Lower leg skin (tissue), 4 donors: ENCODE measurements at regions not wholly inside any gene's neighbourhood (a gene's known extent, or its start where the extent isn't known, plus 50 kb on each side); places are given as distances from the start of the nearest gene placed in this dataset.

Experiments
- DNase-seq, 2 donors: peaks; one replicate each; pipeline ENCODE4 v3.0.0-alpha.2; 2019; ENCODE audit warnings: low spot score in 2 of 2
- H3K4me3 ChIP-seq: fragments of 200-600 bp; sonication (generic); 2 replicates; pipeline ENCODE4 v1.5.1; 2017; ENCODE audit warnings: mild to moderate bottlenecking, low read depth; ENCODE audit not compliant: poor library complexity, severe bottlenecking
- CTCF ChIP-seq, 3 donors: fragments of 450-650 bp; IDR thresholded peaks; one replicate each; pipeline ENCODE4 v1.5.1; 2016; ENCODE audit warnings: antibody characterized with exemption in 3 of 3, mild to moderate bottlenecking in 3 of 3, moderate library complexity in 2 of 3
- POLR2A ChIP-seq, 2 donors: fragments of 450-650 bp; IDR thresholded peaks; one replicate each; pipeline ENCODE4 v1.6.1; 2016 to 2017; ENCODE audit warnings: antibody characterized with exemption in 2 of 2, mild to moderate bottlenecking in 1 of 2, moderate library complexity in 1 of 2
- WGBS, 2 donors: methylation state at CpG; one replicate each; pipeline ENCODE4 v1.1.5; 2018; 5-methylcytosine and 5-hydroxymethylcytosine counted together
- intact Hi-C: fragments of 100-400 bp; cut with DNase I; formaldehyde crosslinking; loops from one replicate; pipeline ENCODE4 v1.15.0; 2023; ENCODE audit warnings: low total_unique reads

GRCh38 chr12:17084831-17085230, 478.9 kb upstream of the LMO3 start:
- no peak for DNase-seq
- TF ChIP-seq CTCF (IDR thresholded peaks at IDR 0.05): no peak
- no peak for TF ChIP-seq POLR2A (IDR thresholded peaks at IDR 0.05)
- intact Hi-C loops: no loop called here
- no peak overlapping the region for H3K4me3 ChIP-seq

DNA sequence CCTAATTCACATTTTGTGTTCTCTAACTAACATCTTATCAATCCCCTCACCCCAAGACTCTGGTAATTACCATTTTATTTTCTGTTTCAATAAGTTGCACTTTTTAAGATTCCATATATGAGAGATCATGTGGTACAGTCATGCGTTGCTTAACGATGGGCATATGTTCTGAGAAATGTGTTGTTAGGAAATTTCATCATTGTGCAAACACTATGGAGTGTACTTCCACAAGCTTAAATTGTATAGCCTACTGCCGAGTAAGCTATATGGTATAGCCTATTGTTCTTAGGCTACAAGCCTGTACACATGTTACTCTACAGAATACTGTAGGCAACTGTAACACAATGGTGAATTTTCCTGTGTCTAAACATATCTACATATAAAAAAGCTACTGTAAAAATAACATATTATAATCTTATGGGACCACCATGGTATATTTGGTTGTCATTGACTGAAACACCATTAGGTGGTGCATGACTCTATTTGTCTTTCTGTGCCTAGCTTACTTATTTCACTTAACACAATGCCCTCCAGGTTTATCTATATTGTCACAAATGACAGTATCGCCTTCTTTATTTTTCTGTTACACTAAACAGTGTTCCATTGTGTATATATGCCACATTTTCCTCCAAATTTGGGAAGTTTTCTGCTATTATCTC, 473.4 kb upstream of the LMO3 start:
- WGBS, 2 donors: 80 to 82% methylated on average over 4 of the region's 4 CpGs

DNA sequence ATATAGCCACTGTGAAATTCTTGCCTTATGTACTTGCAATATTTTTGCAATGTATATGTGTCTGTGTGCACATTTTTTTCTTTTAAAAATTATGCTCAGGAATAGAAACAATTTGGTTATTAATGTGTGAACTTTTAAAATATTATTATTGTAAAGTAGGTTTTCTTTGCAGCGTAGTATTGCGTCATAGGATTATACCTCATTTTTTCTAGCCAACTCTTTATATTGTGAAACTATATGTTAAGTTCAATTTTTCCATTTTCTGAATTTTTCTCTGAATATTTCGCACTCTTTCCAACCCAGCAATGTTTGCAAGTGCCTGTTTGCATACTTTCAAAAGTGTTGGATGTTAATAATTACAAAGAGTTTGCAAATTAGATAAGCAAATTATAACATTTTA, 471.6 kb upstream of the LMO3 start:
- intact Hi-C loops: no loop called here
- DNase-seq: no peak
- TF ChIP-seq CTCF (IDR thresholded peaks at IDR 0.05) (no peak), POLR2A (IDR thresholded peaks at IDR 0.05) (no peak)
- WGBS, 2 donors: 93% methylated on average over 3 of the region's 3 CpGs
- no peak overlapping the region for H3K4me3 ChIP-seq

More for the DNA sequence above, 473.4 kb upstream of the LMO3 start:
- H3K4me3 ChIP-seq: no peak overlapping the region
- TF ChIP-seq CTCF (IDR thresholded peaks at IDR 0.05) (no peak), POLR2A (IDR thresholded peaks at IDR 0.05) (no peak)
- DNase-seq: no peak
- intact Hi-C loops: no loop called here

- intact Hi-C loops: no loop called here
- TF ChIP-seq POLR2A (IDR thresholded peaks at IDR 0.05): no peak
- no peak for TF ChIP-seq CTCF (IDR thresholded peaks at IDR 0.05)
- no peak for DNase-seq
- no peak overlapping the region for H3K4me3 ChIP-seq
Measured at GRCh38 chr12:17076811-17077210, 470.8 kb upstream of the LMO3 start.

DNA sequence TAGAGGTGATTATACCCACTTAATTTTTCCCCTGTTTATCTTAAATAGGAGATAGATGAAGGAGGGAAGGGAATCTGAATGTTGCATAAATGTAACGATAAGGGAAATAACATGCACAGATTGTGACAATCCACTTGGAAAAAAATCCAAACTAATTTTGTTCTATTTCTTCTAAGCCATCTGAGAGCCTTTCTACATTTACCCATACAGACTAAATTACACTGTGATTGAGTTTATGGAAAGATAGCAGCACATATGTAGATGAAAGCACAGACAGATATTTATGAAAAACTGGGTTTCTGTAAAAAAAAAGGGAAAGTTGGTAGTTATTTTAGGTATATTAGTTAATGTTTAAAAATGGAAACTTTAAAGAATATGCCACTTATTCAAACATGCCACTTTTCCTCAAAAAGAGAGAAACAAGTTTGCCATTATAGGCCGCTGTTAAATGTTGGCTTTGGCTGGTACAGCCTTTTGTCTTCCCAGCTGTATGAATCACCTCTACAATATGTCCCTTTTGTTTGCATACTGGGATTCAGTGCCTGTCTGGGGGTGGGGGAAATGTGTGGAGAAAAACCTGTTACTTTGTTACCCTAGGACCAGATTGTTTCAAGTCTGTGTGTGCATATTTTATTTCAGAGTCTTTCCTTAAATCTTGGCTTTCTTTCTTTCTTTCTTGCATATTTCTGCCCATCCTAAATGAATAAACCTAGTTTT, 470.2 kb upstream of the LMO3 start:
- WGBS, 2 donors: 84 to 86% methylated on average over 2 of the region's 2 CpGs
- no peak overlapping the region for H3K4me3 ChIP-seq
- no peak for DNase-seq
- TF ChIP-seq POLR2A (IDR thresholded peaks at IDR 0.05) (no peak), CTCF (IDR thresholded peaks at IDR 0.05) (no peak)
- intact Hi-C loops: no loop called here

- no peak for TF ChIP-seq CTCF (IDR thresholded peaks at IDR 0.05)
- TF ChIP-seq POLR2A (IDR thresholded peaks at IDR 0.05): no peak
- intact Hi-C loops: no loop called here
- no peak overlapping the region for H3K4me3 ChIP-seq
- WGBS, 2 donors: 48 to 66% methylated on average over 2 of the region's 2 CpGs
- no peak for DNase-seq
Measured at GRCh38 chr12:17064834-17065233, 458.9 kb upstream of the LMO3 start.
